AG10803 (cell line): ENCODE measurements at regions not wholly inside any gene's neighbourhood (a gene's known extent, or its start where the extent isn't known, plus 50 kb on each side); places are given as distances from the start of the nearest gene placed in this dataset.

Experiments used
- DNase-seq: peaks from one replicate; pipeline ENCODE4 v3.0.0; 2010; ENCODE audit warnings: low read depth
- H3K4me3 ChIP-seq: 2 replicates; pipeline ENCODE4 v1.5.1; 2011; ENCODE audit warnings: mild to moderate bottlenecking, low read length, control low read depth
- TF ChIP-seq, protein P1 (sequence below): conservative IDR thresholded peaks from 2 replicates; pipeline ENCODE4 v1.5.1; 2011; ENCODE audit warnings: mild to moderate bottlenecking, low read length, control low read depth, inconsistent platforms

DNA sequence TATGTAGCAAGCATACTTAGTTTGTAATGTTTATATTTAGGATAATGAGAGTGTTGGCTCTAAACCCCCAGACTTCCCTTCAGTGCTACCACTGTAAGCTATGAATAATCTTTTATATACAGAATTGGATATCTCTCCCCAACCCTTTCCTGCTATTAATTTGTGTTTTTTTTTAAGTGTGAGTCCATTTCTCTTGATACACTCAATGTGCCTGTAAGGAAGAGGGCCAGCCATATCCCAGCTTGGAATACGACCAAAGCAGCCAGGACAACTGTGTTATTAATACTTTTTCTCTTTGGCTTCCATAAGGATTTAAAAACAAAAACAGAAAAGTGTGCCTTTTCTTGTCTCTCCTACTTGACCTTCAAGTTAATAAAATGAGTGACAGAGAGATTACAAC is 116.7 kb downstream of the SNAPC1 start:
- no peak for DNase-seq
- TF ChIP-seq, protein P1, sequence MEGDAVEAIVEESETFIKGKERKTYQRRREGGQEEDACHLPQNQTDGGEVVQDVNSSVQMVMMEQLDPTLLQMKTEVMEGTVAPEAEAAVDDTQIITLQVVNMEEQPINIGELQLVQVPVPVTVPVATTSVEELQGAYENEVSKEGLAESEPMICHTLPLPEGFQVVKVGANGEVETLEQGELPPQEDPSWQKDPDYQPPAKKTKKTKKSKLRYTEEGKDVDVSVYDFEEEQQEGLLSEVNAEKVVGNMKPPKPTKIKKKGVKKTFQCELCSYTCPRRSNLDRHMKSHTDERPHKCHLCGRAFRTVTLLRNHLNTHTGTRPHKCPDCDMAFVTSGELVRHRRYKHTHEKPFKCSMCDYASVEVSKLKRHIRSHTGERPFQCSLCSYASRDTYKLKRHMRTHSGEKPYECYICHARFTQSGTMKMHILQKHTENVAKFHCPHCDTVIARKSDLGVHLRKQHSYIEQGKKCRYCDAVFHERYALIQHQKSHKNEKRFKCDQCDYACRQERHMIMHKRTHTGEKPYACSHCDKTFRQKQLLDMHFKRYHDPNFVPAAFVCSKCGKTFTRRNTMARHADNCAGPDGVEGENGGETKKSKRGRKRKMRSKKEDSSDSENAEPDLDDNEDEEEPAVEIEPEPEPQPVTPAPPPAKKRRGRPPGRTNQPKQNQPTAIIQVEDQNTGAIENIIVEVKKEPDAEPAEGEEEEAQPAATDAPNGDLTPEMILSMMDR: no peak
- no peak overlapping the region for H3K4me3 ChIP-seq

DNA sequence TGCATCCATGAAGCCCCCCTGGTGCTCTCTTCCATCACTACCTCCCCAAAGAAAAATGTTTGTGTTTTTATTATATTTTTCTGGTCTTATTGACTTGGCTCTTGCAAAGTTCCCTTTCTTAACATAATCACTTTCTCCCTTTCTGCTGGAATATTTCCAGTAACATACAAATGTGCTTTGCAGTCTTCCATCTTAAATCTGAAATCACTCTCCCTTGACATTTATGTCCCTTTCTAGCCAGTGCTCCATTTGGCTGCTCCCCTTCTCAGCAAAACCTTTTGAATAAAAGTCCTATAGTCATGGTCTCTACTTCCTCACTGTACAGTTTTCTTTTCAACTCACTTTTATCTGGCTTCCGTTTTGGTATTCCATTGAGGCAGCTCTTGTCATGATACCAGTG is 118.8 kb downstream of the SNAPC1 start:
- DNase-seq: no peak
- TF ChIP-seq, protein P1: no peak
- H3K4me3 ChIP-seq: no peak overlapping the region

DNA sequence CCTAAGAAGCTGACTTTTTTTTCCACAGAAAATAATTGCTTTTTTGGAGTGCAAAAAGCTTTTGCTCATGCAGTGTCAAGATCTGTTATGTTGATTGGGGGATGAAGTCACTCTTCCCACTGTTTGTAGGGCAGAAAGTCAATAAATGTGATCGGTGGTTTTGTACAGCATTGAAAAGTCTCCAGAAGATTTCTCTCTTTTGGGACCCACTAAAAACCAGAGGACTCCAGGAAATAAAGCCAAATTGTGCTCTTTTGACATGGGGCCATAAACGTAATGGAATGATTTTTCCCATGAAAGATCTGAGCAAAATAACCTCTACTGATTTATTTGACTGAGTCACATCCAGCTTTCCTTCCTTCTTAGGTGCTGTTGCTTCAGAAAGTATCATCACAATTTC is 122.5 kb downstream of the SNAPC1 start:
- no peak for DNase-seq
- H3K4me3 ChIP-seq: no peak overlapping the region
- TF ChIP-seq, protein P1: no peak

DNA sequence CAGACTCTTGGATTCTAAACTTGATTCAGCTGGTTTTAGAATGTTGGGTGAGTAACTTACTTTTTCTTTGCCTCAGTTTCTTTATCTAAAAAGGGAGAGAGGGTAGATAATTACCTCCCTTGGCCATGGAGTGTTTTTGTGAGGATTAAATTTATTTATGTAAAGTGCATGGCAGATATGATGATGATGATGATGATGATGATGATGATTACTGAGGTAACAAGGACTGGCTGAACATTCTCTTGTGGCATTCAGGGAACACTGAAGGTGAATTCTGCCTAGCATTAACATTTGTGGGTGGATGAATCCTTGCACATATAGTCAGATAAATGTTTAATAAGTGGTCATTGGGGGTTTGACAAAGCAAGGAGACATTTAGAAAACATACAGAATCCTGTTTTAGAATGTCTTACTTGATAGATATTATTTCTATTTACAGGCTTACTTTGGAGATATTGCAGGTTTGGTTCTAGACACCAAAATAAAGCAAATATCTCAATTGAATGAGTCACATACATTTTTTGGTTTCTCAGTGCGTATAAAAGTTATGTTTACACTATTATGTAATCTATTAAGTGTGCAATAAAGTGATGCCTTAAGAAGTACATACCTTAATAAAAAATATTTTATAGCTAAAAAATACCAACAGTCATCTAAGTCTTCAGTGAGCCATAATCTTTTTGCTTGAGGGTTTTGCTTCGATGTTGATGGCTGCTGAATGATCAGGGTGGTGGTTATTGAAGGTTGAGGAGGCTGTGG is 123.2 kb downstream of the SNAPC1 start:
- TF ChIP-seq, protein P1: no peak
- H3K4me3 ChIP-seq: no peak overlapping the region
- no peak for DNase-seq

DNA sequence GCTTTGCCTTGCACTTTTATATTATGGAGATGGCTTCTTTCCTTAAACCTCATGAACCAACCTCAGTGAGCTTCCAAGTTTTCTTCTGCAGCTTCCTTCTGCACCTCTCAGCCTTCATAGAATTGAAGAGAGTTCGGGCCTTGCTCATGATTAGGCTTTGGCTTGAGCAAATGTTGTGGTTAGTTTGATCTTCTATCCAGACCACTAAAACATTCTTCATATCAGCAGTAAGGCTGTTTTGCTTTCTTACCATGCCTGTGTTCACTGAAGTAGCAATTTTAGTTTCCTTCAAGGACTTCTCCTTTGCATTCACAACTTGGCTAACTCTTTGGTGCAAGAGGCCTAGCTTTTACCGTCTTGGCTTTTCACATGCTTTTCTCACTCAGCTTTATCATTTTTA is 125.4 kb downstream of the SNAPC1 start:
- H3K4me3 ChIP-seq: no peak overlapping the region
- TF ChIP-seq, protein P1: no peak
- DNase-seq: no peak

DNA sequence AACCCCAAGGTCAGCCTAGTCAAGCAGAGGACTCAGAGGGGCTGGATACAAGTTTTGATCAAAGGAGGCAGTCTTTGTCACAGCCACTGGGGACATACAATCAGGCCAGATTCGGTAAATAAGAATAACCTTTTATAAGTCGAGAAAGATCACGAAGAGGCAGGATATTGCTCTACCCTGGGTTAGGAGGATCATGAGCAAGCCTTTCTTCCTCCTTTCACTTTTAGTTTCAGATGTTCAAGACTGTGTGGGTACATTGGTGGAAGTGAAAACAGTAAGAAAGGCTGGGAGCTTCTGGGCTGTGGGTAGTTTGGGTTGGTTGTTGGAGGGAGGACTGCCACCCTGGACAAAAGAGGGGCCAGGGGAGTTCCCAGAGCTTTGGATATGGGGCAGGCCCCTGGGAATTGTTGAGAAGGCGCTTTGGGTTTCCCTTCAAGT is 127.7 kb downstream of the SNAPC1 start:
- DNase-seq: no peak
- H3K4me3 ChIP-seq: no peak overlapping the region
- TF ChIP-seq, protein P1: no peak

DNA sequence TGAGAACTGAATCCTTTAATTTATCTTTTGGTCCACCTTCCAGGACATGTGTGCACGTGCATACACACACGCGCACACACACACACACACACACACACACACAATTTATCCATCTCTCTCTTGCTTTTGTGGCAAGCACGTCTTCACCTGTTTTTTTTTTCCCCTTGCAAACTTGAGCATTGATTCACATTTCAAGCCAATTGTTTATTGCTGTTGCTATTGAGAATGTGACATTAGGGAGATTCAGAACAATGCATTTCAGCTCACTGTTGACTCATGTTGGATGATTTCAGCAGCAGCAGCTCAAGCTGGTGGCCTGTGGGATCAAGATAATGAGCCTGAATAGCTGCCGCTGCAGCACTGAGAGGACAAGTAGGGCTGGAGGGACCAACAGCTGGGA is 128.9 kb downstream of the SNAPC1 start:
- DNase-seq: peak; percentile 3
- no peak overlapping the region for H3K4me3 ChIP-seq
- TF ChIP-seq, protein P1: no peak
